HG02870 (cell line): ENCODE measurements at regions not wholly inside any gene's neighbourhood (a gene's known extent, or its start where the extent isn't known, plus 50 kb on each side); places are given as distances from the start of the nearest gene placed in this dataset.
"Not testable (repeated sequence)": the region's sequence is repeated elsewhere in the genome, so short reads cannot be mapped to it uniquely, and the experiment has no call there.

ENCODE experiments used
- ATAC-seq: cut with Tn5 transposase; IDR thresholded peaks from one replicate; pipeline ENCODE4 v1.9.1; 2021; ENCODE audit warnings: mild to moderate bottlenecking, moderate library complexity; ENCODE audit not compliant: unreplicated experiment

DNA sequence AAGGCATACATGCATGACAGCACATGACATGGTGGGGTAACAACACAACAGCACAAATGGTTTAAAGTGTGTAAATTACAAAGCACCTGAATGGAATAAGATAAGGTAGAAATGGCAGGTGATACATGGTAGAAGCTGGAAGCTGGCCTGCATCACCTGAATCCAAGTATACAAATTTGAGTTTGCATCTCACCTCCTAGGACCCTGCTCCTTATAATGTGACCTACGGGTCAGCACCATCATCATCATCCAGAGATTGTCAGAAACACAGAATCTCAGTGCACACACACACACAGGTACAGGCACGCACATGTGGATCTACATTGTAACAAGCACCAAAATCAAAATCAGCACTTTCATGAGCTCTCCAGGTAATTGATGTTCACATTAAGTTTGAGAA, 1048.2 kb upstream of the AUTS2 start:
- ATAC-seq: no peak

DNA sequence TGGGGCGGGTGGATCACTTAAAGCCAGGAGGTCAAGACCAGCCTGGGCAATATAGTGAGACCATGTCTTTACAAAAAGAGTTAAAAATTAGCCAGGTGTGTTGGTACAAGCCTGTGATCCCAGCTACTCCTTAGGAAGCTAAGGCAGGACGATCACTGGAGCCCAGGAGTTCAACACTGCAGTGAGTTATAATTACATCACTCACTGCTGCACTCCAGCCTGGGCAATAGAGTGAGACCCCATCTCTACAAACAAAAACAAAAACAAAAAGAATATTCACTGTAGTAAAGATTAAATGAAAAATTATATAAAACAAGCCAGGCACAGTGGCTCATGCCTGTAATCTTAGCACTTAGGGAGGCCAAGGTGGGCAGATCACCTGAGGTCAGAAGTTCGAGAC, 1047.6 kb upstream of the AUTS2 start:
- no peak for ATAC-seq

DNA sequence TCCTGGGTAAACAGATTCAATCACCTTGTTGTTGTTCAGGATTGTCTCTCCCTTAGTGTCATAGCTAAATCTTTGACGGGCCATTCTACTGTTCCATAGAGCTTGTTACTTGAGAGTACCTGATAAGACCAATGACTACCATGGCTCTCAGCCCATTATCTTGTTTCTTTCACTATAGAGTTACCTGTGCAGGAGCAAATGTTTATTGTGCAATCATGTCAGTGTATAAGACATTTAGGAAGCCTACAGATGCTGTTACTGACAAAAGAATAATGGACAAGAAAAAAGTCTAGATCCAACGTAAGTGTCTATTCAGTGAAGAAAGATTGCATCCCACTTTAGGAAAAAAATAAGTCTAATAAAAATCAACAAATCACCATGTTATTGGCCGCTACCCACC, 1041.7 kb upstream of the AUTS2 start:
- no peak for ATAC-seq

- ATAC-seq: no peak
Observed at GRCh38 chr7:68559518-68559917, 1038.8 kb upstream of the AUTS2 start.

DNA sequence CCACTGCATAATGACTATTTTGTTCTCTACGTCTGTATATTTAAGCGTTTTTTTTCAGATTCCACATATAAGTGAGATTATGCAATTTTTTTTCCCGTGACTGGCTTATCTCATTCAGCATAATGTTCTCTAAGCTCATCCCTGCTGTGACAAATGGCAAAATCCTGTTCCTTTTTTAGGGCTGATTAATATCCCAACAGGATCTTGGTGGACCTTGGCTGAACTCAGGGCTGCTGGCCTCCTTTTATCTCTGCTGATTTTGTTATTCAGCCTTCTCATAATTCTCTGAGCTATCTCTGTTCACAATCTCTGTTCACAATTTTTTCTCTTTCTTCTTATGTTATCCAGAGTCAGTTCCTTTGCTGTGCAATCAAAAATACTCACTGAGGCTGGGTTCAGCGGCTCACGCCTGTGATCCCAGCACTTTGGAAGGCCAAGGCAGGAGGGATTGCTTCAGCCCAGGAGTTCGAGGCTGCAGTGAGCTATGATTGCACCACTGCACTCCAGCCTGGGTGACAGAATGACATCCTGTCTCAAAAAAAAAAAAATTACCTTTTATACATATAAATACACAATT, 1035.9 kb upstream of the AUTS2 start:
- no peak for ATAC-seq

- no peak for ATAC-seq
Observed at GRCh38 chr7:68564306-68565135, 1033.8 kb upstream of the AUTS2 start.

DNA sequence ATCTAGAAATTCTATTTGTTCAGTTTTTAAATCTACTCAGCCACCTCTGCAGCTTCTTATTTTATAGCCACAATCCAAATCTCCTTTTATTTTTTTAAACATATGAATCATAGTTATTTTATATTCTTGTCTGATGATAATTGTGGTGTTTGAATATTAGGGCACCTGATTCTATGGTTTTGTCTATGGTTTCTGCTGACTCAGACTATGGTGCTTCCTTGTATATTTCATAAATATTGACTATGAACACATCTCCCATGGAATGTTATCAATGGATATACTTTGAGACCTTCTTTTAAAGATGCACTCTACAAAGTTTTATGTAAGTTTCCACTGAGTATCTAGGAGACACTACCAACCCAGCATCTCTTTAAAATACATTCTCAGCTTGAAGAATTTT, 1027.0 kb upstream of the AUTS2 start:
- no peak for ATAC-seq

GRCh38 chr7:68573271-68574005, 1024.8 kb upstream of the AUTS2 start:
- ATAC-seq: no peak

- no peak for ATAC-seq
Observed at GRCh38 chr7:68576366-68576765, 1021.9 kb upstream of the AUTS2 start.

DNA sequence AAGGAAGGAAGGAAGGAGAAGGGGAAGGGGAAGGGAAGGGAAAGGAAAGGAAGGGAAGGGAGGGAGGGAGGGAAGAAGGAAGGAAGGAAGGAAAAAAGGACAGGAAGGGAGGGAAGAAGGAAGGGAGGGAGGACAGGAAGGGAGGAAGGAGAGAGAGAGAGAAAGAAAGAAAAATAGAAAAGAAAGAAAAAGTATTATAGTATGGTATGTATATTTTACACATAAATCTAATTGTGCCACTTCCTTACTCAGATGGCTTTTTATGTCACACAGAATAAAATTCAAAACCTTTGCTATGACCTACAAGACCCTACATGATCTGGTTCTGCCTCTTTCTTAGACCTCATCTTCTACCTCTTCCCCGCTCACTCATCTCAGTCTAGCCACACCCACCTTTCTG, 1016.9 kb upstream of the AUTS2 start:
- ATAC-seq: no peak

DNA sequence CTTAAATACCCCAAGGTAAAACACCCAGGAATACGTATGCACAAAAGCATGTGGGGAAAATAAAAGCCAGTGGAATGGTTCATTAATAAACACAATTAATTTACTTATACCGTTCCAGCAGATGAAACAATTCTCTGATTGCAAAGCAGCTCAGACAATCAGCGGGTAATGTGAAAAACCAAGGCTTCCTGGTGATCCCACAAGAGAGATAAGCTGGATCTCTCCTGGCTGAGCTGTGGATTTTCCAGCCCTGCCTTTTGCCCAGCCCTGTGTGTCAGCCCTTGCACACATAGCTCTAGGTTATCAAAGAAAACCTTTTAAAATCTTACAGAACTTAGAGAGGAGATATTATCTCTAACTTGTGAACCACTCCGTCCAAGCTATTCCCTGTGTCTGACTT, 1010.7 kb upstream of the AUTS2 start:
- no peak for ATAC-seq

DNA sequence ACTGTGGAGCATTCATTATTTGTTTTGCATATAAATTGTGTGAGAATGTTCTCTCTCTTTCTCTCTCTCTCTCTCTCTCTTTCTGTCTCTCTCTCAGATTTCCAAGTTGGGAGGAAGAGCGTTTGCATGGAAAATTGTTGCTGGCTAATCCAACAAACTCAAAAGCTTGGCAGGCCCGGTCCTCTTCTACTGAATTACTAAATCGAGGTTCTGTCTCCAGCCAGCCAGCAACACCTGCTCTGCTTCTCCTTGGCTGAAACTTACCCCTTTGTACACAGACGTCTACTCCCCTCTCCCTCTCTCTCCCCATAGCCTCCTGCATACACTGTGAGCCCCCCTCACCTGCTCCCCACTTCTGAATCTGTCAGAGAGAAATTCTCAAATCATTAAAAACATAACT, 996.4 kb upstream of the AUTS2 start:
- ATAC-seq: no peak

DNA sequence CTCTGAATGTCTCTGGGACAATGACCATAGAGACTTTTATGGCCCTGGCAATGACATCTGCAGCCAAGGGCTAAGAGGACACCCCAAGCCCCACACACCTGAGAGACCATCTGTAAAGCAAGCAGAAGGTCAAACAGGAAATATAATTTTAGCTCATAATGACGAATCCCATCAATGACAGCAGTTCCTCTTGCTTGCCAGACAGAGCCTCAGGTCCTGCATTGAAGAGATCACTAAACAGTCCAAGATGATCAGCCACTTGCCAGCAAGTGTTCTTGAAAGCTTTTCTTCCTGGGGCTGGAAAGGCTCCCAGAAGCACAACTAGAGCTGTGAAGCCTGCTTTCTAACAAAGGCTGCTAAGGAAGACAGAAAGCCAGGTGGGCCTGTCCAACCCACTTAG, 993.7 kb upstream of the AUTS2 start:
- no peak for ATAC-seq

DNA sequence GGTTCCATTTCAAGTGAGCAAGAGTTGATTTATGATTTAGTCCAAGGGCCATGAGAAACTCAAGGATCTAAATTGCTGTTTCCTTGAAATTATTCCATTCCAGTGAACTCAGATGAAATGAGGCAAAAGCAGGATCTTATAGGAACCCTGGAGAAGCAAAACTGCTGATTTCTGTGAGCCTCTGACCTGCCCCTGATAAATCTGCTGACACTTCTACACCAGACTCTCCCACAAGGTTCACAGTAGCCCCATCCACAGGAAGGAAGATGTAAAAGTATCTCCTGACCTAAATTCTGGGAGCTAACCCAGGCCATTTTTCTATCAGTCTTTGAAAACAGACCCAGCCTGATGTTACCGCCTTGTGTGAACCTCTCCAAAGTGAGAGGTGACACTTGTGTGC, 987.6 kb upstream of the AUTS2 start:
- no peak for ATAC-seq

GRCh38 chr7:68613405-68613804, 984.9 kb upstream of the AUTS2 start:
- no peak for ATAC-seq

- ATAC-seq: no peak
Observed at GRCh38 chr7:68613897-68614296, 984.4 kb upstream of the AUTS2 start.

DNA sequence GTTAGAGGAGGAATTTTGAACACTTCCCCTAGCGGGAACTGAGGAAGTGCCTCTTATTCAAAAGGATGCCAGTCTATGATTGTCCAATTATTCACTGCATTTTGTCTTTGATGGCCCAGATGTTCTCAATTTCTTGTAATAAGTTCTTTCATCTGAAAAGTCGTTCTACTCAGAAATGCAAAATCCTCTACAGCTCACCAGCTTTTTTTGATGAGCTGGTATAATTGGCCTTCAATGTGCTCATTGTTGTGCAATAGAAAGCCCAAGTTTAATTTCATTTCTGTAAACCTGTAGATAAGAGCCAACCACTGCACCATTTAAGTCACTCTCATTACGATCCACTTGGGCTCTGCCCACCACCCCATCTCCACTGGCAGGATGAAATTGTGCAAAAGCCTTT, 978.7 kb upstream of the AUTS2 start:
- ATAC-seq: no peak

DNA sequence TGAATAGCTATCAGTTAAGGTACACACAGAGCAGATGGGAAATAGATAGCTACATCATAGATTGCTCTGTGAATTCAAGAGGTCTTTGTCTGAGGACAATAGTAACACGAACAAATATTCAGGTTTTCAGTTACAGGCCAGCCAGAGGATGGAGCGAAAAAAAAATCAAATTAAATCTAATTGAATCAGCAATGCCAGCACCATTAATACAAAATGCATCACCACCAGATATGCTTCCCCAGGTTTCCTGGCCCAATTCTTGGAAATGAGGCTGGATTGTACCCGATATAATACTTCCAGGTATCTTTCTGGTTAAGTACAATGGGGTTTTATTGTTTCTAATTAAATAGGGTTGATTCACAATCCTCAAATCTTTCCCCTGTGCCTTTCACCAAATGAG, 975.8 kb upstream of the AUTS2 start:
- ATAC-seq: no peak

DNA sequence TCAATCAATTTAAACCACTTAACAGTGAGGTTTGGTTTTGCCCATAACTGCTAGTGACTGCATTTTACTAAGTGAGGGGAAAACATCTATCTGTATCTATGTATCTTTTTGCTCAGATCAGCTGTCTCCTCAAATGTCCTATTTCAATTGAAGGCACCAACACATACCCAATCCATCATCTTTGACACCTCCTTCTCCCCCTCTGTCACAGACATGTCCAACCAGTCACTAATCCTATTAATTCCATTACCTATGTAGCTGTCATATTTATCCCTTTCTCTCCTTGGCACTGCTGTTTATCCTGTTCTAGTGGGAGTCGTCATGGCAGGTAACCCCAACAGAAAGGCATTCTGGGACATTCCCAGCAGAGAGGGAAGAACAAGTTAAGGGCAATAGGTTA, 975.2 kb upstream of the AUTS2 start:
- no peak for ATAC-seq

DNA sequence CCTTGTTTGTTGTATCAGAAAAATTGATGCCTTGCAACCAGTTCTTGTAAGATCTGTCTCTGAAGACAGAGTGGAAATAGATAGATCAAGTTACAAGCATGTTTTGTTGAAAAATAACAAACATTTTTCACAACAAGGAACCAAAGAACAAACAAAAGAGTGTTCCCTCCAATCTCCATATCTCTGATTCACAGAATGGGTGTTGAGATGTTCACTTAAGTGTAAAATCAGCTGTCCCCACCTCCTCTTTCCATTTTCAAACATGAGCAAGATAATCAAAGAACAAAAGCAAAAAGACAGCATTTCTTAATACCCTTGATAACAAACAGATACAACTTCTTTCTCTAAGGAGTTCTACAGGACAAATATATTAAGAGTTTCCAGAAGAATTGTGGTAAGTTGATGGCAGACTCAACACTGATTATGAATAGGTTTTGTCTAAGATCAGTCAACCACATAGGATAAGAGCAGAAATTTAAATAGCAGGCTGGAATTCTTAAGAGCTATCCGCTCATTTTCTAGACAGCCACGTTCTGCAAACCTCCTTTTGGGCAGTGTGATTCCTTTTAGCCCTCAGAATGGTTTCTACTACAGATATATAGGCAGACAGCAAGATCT, 970.9 kb upstream of the AUTS2 start:
- ATAC-seq: no peak

DNA sequence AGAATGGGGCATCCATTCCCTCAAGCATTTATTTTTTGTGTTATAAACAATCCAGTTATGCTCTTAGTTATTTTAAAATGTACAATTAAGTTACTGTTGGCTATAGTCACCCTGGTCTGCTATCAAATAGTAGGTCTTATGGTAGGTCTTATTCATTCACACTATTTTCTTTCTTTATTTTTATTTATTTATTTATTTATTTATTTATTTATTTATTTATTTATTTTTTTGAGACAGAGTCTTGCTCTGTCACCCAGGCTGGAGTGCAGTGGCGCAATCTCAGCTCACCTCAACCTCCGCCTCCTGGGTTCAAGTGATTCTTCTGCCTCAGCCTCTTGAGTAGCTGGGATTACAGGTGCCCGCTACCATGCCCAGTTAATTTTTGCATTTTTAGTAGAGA, 967.4 kb upstream of the AUTS2 start:
- ATAC-seq: not testable (repeated sequence)

GRCh38 chr7:68640103-68640502, 958.2 kb upstream of the AUTS2 start:
- ATAC-seq: no peak
